HG03159 (cell line): ENCODE measurements at regions not wholly inside any gene's neighbourhood (a gene's known extent, or its start where the extent isn't known, plus 50 kb on each side); places are given as distances from the start of the nearest gene placed in this dataset.
"Not testable (repeated sequence)": the region's sequence is repeated elsewhere in the genome, so short reads cannot be mapped to it uniquely, and the experiment has no call there.

Source experiments
- ATAC-seq: cut with Tn5 transposase; IDR thresholded peaks from one replicate; pipeline ENCODE4 v1.9.1; 2021; ENCODE audit warnings: mild to moderate bottlenecking, moderate library complexity; ENCODE audit not compliant: unreplicated experiment

DNA sequence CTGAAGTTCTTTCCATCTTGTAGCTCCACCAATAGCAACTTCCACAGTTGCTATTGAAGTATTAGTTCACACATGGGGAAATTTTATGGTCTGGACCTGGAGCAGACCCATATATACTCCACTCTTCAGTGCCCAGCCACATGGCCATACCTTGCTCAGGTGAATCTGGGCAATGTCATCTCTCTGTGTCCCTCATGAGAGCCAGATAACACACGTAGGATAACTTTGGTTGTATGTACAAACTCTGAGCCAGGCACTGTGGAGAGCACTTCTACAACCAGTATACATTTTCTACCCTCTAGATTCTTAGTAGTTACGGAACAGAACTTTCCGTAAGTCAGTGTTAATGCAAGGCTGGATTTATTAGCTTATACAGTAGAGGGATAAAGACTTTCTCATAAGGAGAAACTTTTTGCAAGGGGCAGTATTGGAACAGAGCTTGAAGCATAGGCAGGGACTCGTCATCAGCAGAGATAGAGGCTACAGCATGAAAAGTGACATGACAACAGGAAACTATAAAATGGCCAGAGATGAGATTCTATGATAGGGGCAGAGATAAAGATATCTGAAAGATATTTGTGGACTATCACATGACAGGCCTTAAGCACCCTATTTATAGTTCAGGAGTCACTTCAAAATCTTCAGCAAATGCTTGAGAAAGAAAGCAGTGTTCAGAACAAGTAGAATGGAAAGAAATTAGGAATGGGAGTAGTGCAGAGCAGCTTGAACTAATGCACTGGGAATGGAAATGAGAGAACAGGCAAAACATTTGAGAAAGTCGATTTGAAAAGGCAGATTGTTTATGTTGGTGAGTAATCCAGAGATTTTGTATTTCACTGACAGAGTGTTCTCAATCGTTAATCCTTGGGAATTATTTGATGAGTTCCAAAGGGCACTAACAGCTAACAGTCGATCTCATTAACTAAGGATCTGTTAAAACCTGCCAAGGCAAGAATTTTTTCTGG, 481.8 kb downstream of the USP25 start:
- no peak for ATAC-seq

- ATAC-seq = no peak
These were observed 483.7 kb downstream of the USP25 start for GRCh38 chr21:16213518-16213917.

DNA sequence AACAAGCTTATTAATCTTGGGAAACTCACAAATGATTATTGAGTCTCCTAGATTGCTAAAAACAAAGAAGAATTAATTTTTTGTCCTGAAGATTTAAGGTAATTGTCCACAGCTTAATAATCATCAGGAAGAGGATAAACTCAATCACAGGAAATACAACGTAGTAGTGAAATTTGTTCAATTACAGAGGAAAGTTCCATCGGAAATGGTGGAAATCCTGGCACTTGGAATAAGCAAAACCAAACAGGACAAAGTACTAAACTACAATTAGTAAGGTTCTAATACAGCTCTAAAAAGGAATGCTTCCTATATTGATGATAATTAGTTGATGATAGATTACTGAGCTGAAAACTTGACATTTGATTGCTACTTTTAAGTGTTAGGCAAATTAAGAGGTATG, 485.4 kb downstream of the USP25 start:
- ATAC-seq = no peak

GRCh38 chr21:16215663-16216183, 485.9 kb downstream of the USP25 start:
- ATAC-seq = no peak

GRCh38 chr21:16216288-16216962, 486.6 kb downstream of the USP25 start:
- no peak for ATAC-seq

GRCh38 chr21:16218682-16219343, 489.0 kb downstream of the USP25 start:
- ATAC-seq = no peak

GRCh38 chr21:16224756-16225155, 495.0 kb downstream of the USP25 start:
- ATAC-seq = not testable (repeated sequence)

DNA sequence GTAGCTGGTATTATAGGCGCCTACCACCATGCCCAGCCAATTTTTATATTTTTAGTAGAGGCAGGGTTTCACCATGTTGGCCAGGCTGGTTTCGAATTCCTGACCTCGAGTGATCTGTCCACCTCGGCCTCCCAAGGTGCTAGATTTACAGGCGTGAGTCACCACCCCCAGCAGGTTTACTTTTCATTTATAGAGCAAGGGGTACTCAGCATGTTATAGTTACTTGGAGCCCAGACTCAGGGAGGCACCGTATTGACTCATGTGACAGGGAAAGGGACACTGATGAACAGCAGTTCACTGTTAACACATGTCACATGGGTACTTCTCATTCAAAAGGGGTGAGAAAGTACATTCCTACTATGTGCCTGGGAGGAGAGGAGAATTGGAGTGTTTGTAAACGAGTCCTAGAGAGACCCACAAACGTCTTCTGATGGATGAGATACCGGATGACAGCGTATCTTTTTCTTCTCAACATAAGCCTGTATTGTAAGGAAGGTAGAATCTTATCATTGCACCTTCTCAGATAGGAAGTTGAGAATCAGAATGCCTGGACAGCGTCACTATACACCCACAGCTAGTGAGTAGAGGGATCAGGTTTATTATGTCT, 510.0 kb downstream of the USP25 start:
- no peak for ATAC-seq

- ATAC-seq = no peak
These were observed 511.2 kb downstream of the USP25 start for GRCh38 chr21:16241016-16241415.

DNA sequence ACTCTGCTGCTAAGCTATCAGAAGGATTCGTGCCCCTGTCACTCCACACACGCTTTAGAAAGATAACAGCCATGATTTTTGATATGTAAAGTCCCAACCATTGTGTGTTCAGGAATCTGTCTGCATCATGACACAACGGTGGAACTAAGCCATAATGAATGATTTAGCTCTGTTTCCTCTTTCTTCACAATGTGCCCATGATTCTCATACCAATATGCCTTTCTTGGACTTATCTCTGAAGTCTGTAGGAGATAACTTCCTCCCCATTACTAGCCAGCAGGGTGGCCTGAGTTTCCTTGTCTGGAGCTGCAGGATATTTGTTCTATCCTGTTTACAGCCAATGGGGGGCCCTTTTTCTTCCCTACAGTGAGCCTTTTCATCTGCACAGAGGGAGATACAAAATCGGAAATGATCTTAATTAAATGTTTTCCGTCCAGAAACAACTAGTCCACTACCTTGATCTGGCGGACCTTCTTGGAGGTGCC, 511.7 kb downstream of the USP25 start:
- no peak for ATAC-seq

GRCh38 chr21:16243396-16243795, 513.6 kb downstream of the USP25 start:
- no peak for ATAC-seq

DNA sequence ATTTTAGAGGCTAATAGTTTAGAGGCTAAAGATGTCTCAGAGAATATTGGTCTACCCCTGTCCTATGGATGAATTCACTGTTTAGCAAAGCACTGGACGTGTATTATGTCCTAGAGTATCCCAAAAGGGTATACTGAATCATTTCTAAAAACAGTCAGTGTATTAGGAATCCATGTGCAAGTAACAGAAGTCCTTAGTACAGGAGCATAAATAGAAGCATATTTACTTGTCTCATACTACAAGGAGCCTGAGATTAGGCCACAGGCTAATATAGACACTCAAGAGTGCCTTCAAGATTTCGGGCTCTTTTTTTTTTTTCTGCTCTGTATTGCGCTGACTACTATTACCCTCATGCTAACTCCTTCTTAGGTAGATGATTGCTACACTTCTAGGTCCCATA, 518.9 kb downstream of the USP25 start:
- ATAC-seq = no peak

- ATAC-seq = no peak
These were observed 520.5 kb downstream of the USP25 start for GRCh38 chr21:16250273-16250672.

DNA sequence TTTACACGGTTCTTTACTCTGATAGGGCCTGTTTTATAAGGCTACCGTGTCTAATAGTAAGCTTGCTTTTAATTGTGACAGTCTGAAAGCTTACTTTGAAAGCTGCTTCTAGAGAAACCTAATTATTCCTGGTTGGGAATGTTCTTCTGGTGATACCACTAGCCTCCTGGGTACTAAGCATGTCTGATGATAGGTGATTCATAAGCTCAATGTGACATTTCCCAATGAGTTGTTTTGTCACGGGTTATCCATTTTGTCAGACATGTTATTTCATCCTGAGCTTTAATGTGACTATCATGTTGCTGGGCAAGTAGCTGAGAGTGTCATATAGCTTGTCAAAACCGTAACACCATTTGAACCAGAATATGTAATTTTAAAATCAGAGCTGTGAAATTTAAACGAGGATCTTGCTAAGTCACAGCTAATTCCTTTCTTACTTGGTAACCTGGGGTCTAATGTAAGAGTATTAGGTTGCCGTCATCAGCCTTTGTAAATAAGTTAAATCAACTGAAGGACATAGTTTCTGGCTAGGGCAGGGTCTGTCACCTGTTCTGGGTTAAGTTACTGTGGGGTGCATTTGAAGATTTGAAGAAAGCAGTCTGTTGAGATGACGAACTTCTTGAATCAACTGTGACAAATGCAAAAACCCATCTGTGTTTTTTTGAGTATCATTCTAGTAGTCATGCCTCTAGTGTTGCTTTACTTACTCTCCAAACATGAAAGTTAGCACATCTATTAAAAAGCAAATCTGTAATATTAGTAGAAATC, 529.2 kb downstream of the USP25 start:
- no peak for ATAC-seq

GRCh38 chr21:16262091-16262490, 532.3 kb downstream of the USP25 start:
- ATAC-seq = no peak

DNA sequence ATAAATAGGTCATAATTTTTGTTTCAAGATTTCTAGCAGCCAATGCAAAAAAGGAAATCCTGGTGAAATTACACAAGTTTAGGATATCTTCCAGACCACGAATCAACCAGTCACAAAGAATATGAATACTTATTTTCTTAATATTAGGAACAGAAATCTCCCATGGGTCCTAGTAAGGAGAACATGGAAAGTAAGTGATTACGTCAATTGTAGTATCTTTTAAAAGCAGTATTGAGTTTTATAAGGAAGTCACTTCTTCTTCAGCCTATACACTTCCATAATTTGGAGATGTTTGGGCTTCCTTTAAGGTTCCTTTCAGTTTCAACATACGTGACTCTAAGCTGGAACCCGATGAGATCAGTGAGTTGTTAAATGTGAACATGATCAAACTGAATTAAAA, 534.5 kb downstream of the USP25 start:
- no peak for ATAC-seq

DNA sequence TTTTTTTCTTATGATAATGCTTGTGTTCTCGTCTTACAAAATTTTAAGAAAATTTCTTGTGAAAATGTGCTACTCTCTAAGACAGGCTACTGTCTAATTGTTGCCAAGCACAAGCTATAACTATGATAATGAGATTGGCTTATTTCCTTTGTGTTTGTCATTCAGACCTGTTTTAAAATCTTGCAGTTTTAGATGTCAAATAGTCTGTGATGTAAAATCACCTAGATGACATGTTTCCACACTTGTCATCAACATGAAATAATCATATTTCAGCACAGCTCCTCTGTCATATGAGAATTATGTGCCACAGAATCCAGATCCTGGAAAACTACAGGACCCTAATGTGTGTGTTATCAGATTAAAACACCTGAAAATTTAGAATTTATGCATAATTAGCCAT, 539.7 kb downstream of the USP25 start:
- ATAC-seq = no peak

- no peak for ATAC-seq
These were observed 550.2 kb downstream of the USP25 start for GRCh38 chr21:16279731-16280581.

DNA sequence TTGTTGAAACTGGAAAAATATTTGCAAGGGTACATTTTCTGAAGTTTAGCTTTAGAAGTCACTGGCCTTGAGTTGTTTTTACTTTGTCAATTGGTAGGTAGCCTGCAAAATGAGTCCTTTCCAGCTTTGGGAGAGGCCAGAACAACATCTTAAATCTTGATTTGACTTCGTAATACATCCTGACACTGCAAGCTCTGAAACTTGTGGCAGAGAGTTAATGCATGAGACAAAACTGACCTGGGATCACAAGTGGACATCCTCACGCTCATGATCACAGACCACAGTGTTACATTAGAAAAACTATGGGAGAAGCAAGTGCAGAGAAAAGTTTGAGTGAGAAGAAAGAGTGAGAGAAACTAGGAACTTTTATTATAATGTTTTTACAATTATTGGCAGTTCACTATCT, 550.9 kb downstream of the USP25 start:
- ATAC-seq = no peak
